PC-9 (cell line): ENCODE measurements at regions not wholly inside any gene's neighbourhood (a gene's known extent, or its start where the extent isn't known, plus 50 kb on each side); places are given as distances from the start of the nearest gene placed in this dataset.

ENCODE experiments used
- BruUV-seq: library from RNA; stranded (reverse); fragments of 400-500 nt; replicated peaks from 2 replicates; lab custom pipeline; 2021; lab: Mats Ljungman, UMichigan
- CTCF ChIA-PET: fragments of 300-600 bp; sonication (Branson Sonifier 250); formaldehyde crosslinking; loops from one replicate; lab custom pipeline; 2022; ENCODE audit warnings: antibody characterized with exemption; lab: Charles Lee
- POLR2A ChIA-PET: fragments of 300-600 bp; sonication (Branson Sonifier 250); formaldehyde crosslinking; loops from one replicate; lab custom pipeline; 2022; ENCODE audit warnings: antibody characterized with exemption; ENCODE audit not compliant: unreplicated experiment; lab: Charles Lee
- DNase-seq, 2 experiments: peaks; one replicate each; pipeline versions ENCODE4 v3.0.0 to v3.0.0-alpha.2; 2015 to 2022; ENCODE audit warnings: mixed read lengths in 1 of 2
- H2AFZ ChIP-seq: fragments of 200-600 bp; sonication (generic); 2 replicates; pipeline ENCODE4 v1.8.1; 2017; ENCODE audit warnings: antibody characterized with exemption
- H3F3A ChIP-seq: fragments of 200-600 bp; sonication (generic); 2 replicates; pipeline ENCODE4 v1.8.1; 2017; ENCODE audit warnings: antibody characterized with exemption, mild to moderate bottlenecking, low read depth; ENCODE audit not compliant: insufficient read depth
- H3K27ac ChIP-seq: fragments of 200-600 bp; sonication (generic); 2 replicates; pipeline ENCODE4 v1.6.1; 2016; ENCODE audit warnings: mixed run types
- H3K27me3 ChIP-seq: fragments of 200-600 bp; sonication (generic); 2 replicates; pipeline ENCODE4 v1.6.1; 2016; ENCODE audit warnings: low read depth, mixed run types; ENCODE audit not compliant: insufficient read depth
- H3K36me3 ChIP-seq: fragments of 200-600 bp; sonication (generic); 2 replicates; pipeline ENCODE4 v1.6.1; 2016; ENCODE audit warnings: low read depth, mixed run types
- H3K4me1 ChIP-seq: fragments of 200-600 bp; sonication (generic); replicated peaks from 2 replicates; pipeline ENCODE4 v1.6.1; 2016; ENCODE audit warnings: mixed run types; ENCODE audit not compliant: insufficient read depth
- H3K4me2 ChIP-seq: fragments of 200-600 bp; sonication (generic); 2 replicates; pipeline ENCODE4 v1.6.1; 2017; ENCODE audit warnings: mixed run types
- H3K4me3 ChIP-seq: fragments of 200-600 bp; sonication (generic); 2 replicates; pipeline ENCODE4 v1.6.1; 2016; ENCODE audit warnings: mixed run types
- H3K79me2 ChIP-seq: fragments of 200-600 bp; sonication (generic); 2 replicates; pipeline ENCODE4 v1.6.1; 2017; ENCODE audit warnings: low read depth, mixed run types
- H3K9me2 ChIP-seq: fragments of 200-600 bp; sonication (generic); 2 replicates; pipeline ENCODE4 v1.8.1; 2017; ENCODE audit warnings: mild to moderate bottlenecking; ENCODE audit not compliant: insufficient read depth
- H3K9me3 ChIP-seq: fragments of 200-600 bp; sonication (generic); 2 replicates; pipeline ENCODE4 v1.8.1; 2016; ENCODE audit warnings: low read depth; ENCODE audit not compliant: insufficient read depth
- H4K20me1 ChIP-seq: fragments of 200-600 bp; sonication (generic); 2 replicates; pipeline ENCODE4 v1.8.1; 2017; ENCODE audit not compliant: insufficient read depth
- CTCF ChIP-seq: fragments of 200-600 bp; sonication (generic); conservative IDR thresholded peaks from 2 replicates; pipeline ENCODE4 v1.6.1; 2017; ENCODE audit warnings: mixed run types, antibody characterized with exemption, mild to moderate bottlenecking, moderate library complexity
- EZH2 ChIP-seq: fragments of 200-600 bp; sonication (generic); IDR thresholded peaks from 2 replicates; pipeline ENCODE4 v1.8.0; 2017; ENCODE audit warnings: antibody characterized with exemption, low read depth
- intact Hi-C: fragments of 100-400 bp; cut with micrococcal nuclease; formaldehyde crosslinking; loops from one replicate; pipeline ENCODE4 v1.10.0; 2022; ENCODE audit not compliant: unreplicated experiment

GRCh38 chr12:124377981-124378509 is 83.2 kb downstream of the RFLNA start:
- H3K4me2 ChIP-seq: no peak overlapping the region
- H3K9me2 ChIP-seq: no peaks in the 10 kb centered on the region
- TF ChIP-seq EZH2: no peak
- TF ChIP-seq CTCF: no peak
- intact Hi-C loops: no loop called here
- peaks cover 38% of the 10 kb centered on the region for H3K36me3 ChIP-seq
- DNase-seq: no peak
- peaks cover 21% of the 10 kb centered on the region for H3K4me1 ChIP-seq
- no peaks in the 10 kb centered on the region for H3K9me3 ChIP-seq
- no TSS peak for BruUV-seq
- H3F3A ChIP-seq: peaks cover 52% of the 10 kb centered on the region; the same call in 1 of the 2 replicates
- CTCF ChIA-PET: no interaction called here
- peaks cover 74% of the 10 kb centered on the region for H4K20me1 ChIP-seq
- no peak overlapping the region for H3K27ac ChIP-seq
- H3K79me2 ChIP-seq: peaks cover 65% of the 10 kb centered on the region
- no peak overlapping the region for H3K4me3 ChIP-seq
- H2AFZ ChIP-seq: no peak overlapping the region
- POLR2A ChIA-PET: no interaction called here
- no peaks in the 10 kb centered on the region for H3K27me3 ChIP-seq

- H3K36me3 ChIP-seq: peaks cover 28% of the 10 kb centered on the region
- H3K79me2 ChIP-seq: peaks cover 60% of the 10 kb centered on the region
- no peak overlapping the region for H3K27ac ChIP-seq
Measured at GRCh38 chr12:124376435-124376834, 81.5 kb downstream of the RFLNA start.

GRCh38 chr12:124375789-124376175 is 80.9 kb downstream of the RFLNA start:
- Histone ChIP-seq H4K20me1 (peaks cover 64% of the 10 kb centered on the region), H3K9me3 (no peaks in the 10 kb centered on the region), H3K27me3 (no peaks in the 10 kb centered on the region), H3F3A (peaks cover 52% of the 10 kb centered on the region), H2AFZ (no peak overlapping the region), H3K4me3 (no peak overlapping the region), H3K27ac (no peak overlapping the region), H3K4me2 (no peak overlapping the region), H3K79me2 (peaks cover 54% of the 10 kb centered on the region), H3K4me1 (peaks cover 19% of the 10 kb centered on the region), H3K9me2 (no peaks in the 10 kb centered on the region), H3K36me3 (peaks cover 25% of the 10 kb centered on the region)
- DNase-seq: no peak
- CTCF ChIA-PET: no interaction called here
- intact Hi-C loops: no loop called here
- TF ChIP-seq EZH2: no peak
- no peak for TF ChIP-seq CTCF
- POLR2A ChIA-PET: no interaction called here
- no TSS peak for BruUV-seq

More at GRCh38 chr12:124376435-124376834, 81.5 kb downstream of the RFLNA start:
- Histone ChIP-seq H3F3A (peaks cover 52% of the 10 kb centered on the region; the same call in 1 of the 2 replicates), H3K4me1 (peaks cover 19% of the 10 kb centered on the region), H2AFZ (no peak overlapping the region), H3K27me3 (no peaks in the 10 kb centered on the region), H3K9me2 (no peaks in the 10 kb centered on the region), H3K4me3 (no peak overlapping the region), H4K20me1 (peaks cover 68% of the 10 kb centered on the region), H3K4me2 (no peak overlapping the region), H3K9me3 (no peaks in the 10 kb centered on the region)
- ChIA-PET POLR2A (no interaction called here), CTCF (no interaction called here)
- intact Hi-C loops: no loop called here
- TF ChIP-seq CTCF (no peak), EZH2 (no peak)
- BruUV-seq: no TSS peak
- DNase-seq: no peak
